ENCODE measurements at regions not wholly inside any gene's neighbourhood (a gene's known extent, or its start where the extent isn't known, plus 50 kb on each side); places are given as distances from the start of the nearest gene placed in this dataset.

- no peak for FAIRE-seq
These were observed 203.7 kb downstream of the OTOR start for GRCh38 chr20:16951876-16952275.

DNA sequence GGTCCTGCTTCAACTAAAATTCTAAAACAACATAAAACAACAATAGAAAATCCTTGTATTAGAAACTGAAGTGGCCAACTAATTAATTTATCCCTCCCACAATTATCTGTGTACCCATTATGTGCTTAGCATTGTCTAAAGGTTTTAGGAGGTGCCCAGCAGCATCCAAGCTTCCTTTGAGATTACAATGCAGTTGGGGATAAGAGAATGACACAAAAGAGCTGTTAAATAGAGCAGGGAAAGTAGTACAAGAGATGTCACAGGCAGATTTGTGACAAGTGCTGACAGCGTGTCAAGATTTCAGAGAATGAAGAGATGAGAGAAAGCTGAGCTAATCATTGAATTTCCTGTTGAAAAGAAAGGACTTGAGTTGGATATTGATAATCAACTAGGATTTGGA lies 204.8 kb downstream of the OTOR start:
- no peak for FAIRE-seq

DNA sequence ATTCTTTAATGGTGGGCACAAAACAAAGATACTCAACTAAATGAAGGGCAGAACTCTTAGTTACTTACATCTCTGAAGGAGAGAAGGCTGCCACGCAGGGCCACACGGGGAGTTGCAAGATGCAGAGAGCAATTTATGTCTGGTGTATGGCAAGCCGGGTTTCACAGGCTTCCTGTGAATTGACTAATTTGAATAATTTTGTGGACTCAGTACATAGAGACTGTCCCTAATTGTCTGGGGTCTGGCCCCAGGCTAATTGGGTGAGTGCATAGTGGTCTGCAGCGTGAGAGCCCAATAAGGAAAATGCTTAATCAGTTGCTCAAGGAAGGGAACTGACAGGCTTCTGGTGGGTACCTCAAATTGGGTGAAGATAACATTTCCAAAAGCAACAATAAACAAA lies 205.7 kb downstream of the OTOR start:
- no peak for FAIRE-seq

DNA sequence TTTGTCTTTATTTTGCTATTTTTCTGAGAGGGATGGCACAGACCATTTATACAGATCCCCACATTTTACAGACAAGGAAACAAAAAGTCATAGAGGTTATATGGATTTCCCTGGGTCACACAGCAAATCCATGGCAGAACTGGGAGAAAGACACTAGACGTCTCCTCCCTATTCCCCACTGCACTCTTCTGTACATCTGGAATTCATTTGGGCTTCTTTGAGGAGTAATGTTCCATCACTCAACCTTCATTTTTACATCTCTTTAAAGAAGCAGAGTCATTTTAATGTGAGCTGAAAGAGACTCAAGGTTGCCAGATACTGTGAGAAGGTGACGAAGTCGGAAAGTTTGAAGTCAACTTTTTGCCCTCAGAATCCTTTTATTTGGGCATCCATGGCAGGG lies 207.3 kb downstream of the OTOR start:
- FAIRE-seq, result no peak

DNA sequence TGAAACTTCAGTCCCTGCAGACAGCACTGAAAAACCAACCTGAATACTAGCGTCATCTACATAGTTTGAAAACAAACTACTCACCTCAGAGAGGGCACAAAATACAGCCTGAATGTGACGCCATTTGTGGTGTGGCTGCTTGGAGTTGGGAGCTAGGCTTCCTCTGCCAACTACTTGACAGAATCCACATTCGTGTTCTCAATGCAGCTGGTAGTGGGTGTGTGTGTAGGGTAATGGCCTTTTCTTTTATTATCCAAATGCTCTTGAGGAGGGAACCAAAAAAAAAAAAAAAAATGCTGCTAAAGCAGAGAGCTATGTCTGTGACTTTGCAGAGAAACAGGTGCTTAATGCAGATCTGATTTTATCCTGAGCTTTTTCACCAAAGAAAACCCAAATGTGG lies 207.8 kb downstream of the OTOR start:
- FAIRE-seq, result no peak

DNA sequence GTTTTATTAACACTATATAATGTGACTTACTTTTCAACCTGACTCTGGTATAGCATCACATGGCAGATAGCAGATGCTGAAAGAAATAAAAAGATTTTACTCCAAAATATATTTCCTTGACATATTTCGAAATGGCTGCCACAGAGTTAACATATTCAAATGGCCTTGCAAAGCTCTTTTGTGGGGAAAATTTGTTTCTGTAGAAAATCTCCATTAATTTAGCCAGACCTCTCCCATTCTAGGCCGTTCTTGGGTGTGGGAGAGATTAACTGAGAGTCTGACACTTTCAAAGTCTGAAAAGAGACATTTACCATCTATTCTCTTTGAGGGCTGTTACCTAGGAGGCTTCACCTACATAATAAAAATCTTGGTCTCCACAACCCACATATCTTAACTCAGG lies 217.2 kb downstream of the OTOR start:
- FAIRE-seq, result no peak

- FAIRE-seq, result no peak
These were observed 218.2 kb downstream of the OTOR start for GRCh38 chr20:16966276-16966880.

GRCh38 chr20:16968099-16968498 lies 219.9 kb downstream of the OTOR start:
- no peak for FAIRE-seq

DNA sequence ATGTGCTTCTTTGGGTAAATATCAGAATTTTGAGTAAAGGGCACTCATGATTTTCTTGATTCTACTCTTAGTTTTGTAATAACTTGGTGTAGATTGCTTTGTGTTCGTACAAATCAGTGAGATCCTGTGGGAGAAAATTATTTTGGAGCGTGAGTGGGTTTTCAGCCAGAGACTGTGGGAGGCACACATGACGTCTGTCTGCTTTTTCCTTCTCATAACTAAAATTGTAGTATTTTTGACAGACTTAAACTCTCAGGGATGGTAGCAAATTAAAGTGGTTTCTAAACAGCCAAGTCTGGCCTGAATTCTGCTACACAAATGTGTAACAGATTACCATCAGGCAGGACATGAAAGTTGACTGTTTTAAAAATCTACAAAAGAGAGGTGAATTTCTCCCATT lies 222.6 kb downstream of the OTOR start:
- FAIRE-seq, result no peak

- FAIRE-seq, result no peak
These were observed 226.1 kb downstream of the OTOR start for GRCh38 chr20:16974080-16974854.

DNA sequence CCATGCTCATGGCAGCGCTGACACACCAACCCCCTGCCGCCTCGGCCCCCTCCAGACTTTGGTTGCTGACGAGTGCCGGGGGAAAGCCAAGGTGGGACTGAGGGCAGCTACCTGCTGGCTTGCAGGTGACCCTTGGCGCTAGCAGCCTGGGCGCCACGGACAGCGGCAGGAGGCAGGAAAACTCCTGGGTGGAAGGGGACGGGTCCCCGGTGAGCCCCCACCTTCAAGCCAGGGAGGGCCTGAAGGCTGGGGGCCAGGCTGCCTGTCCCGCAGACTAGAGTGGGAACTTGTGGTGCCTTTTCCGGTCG lies 226.7 kb downstream of the OTOR start:
- no peak for FAIRE-seq

DNA sequence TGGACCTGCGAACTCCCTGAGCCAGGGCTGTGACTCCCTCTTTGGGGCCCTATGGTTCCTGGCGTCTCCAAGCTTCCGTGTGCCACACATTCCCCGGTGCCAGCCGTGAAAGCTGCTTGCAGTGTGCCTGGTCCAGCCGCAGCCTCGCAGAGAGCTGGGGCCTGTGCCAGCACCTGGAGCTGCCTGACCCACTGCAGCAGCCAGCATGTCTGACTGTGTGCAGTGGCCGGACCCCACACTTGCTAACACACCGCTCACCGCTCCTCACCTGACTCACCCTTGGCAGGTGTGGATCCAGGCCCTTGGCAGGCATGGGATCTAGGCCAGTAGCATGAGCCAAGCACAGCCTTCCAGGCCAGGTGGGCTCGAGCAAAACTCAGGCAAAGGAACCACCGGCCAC lies 227.5 kb downstream of the OTOR start:
- FAIRE-seq, result no peak

GRCh38 chr20:16978497-16978896 lies 230.3 kb downstream of the OTOR start:
- no peak for FAIRE-seq

DNA sequence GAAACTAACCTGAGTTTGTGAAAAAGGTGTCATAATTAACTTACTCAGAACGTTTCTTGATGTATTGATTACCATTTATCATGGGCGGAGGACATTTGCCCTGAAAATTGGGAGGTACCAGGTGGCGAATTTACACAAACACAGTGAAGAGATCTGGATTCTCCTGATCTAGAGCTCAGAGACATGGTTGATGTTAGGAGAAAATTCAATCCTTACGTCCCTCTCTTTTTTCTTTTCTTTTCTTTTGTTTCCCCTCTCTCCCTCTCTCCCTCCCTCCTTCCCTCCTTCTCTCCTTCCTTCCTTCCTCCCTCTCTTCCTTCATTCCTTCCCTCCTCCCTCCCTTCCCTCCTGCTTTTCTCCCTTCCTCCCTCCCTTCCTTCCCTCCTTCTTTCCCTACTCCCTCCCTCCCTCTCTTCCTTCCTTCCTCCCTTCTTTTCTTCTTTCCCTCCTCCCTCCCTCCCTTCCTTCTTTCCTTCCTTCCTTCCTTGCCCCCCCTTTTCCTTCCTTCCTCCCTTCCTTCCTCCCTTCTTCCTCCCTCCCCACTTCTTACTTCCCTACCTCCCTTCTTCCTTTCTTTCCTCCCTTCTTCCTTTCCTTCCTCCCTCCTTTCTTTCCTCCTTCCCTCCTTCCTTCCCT lies 234.1 kb downstream of the OTOR start:
- no peak for FAIRE-seq

DNA sequence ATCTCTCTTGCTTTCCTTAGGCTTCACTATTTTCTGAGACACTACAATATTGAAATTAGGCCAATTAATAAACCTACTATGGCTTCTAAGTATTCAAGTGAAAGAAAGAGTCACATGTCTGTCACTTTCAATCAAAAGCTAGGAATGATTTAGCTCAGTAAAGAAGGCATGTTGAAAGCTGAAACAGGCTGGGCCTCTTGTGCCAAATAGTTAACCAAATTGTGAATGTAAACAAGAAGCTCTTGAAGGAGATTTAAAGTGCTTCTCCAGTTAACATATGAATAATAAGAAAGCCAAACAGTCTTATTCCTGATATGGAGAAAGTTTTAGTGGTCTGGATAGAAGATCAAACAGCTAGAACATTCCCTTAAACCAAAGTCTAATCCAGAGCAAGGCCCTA lies 236.3 kb downstream of the OTOR start:
- FAIRE-seq, result no peak

DNA sequence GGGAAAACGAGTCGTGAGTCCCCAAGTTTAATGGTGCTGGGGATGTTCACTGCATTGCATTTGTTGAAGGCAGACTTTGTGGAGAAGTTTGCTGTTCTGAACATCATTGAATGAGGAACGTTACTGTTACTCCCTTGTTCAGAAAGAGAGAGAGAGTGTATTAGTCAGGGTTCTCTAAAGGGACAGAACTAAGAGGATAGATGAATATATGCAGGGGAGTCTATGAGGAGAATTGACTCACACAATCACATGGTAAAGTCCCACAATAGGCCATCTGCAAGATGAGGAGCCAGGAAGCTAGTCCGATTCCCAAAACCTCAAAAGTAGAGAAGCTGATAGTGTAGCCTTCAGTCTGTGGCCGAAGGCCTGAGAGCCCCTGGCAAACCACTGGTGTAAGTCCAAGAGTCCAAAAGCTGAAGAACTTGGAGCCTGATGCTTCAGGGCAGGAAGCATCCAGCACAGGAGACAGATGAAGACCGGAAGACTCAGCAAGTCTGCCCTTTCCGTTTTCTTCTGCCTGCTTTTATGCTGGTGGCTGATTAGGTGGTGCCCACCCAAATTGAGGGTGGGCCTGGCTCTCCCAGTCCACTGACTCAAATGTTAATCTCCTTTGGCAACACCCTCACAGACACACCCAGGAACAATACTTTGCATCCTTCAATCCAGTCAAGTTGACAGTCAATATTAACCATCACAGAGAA lies 223.5 kb upstream of the PCSK2 start:
- FAIRE-seq, result no peak

- FAIRE-seq, result no peak
These were observed 216.7 kb upstream of the PCSK2 start for GRCh38 chr20:17010181-17010580.

GRCh38 chr20:17012546-17013226 lies 214.2 kb upstream of the PCSK2 start:
- FAIRE-seq, result no peak

- FAIRE-seq, result no peak
These were observed 212.6 kb upstream of the PCSK2 start for GRCh38 chr20:17014217-17014616.

DNA sequence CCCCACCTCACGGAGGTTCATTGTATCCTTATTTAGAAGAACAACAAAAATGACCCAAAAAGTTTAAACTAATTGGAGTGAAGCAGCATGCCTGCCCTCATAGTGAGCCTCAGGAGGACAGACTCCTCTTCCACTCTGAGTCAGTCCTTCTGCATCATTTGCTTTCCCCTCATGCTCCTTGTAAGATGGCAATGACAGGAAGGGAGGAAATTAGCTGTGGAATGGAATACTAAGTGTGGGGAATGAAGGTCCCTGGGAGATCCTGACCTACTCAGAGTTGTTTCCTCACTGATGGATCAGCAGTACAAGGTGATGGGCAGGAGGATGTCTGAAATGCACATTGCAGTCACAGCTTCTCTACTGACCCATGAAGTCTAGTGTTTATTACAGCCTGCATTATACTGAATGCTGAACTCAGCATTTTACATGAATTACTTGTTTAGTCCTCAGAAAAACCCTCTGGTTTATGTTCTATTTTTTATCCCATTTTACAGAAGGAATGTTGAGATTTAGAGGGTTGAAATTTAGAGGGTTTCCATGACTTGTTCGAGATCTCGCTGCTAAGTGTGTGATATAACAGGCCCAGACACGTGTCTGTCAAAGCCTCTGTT lies 212.0 kb upstream of the PCSK2 start:
- no peak for FAIRE-seq

- no peak for FAIRE-seq
These were observed 209.6 kb upstream of the PCSK2 start for GRCh38 chr20:17017232-17017631.

DNA sequence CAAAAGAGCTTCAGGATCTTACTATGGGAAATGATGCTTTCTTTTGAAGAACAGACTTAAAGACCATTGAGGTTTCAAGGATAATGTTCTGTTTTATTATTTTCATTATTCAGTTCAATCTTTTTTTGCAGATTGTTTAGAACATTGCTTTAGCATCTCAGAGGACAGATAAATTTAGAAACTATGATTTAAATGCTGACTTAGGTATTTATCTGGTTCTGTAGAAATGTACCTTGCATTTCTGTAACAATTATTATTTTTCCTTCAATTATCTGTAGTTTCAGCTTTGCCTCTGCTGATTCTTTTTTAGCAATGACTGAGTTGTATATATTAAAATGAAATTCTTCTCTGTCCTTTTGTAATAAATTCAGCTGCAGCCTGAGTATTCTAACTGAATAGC lies 205.4 kb upstream of the PCSK2 start:
- no peak for FAIRE-seq

DNA sequence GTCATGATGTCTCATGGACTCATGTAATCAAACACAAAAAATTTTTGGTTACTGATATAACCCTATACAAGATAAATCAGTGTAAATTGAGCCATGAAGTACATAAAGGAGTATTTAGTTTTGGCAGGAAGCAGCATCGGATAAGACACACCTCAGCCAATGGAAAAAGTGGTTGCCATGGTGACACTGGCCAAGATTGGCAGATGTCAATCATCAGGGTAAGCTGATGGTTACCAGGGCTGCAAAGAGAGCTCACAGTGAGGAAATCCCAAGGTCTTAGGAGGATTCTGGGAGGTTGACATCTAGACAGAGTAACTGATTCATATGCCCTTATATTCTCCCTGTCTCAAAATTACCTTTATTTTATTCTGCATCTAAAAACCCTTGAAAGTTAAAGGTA lies 203.8 kb upstream of the PCSK2 start:
- FAIRE-seq, result no peak
